Activated CD8-positive, alpha-beta T cell treated with anti-CD3 and anti-CD28 coated beads for 36 hours (primary cell): ENCODE measurements at regions not wholly inside any gene's neighbourhood (a gene's known extent, or its start where the extent isn't known, plus 50 kb on each side); places are given as distances from the start of the nearest gene placed in this dataset.

Experiments
- ATAC-seq: fragments of 200-7000 bp; cut with Tn5 transposase; one replicate; pipeline ENCODE4 v1.10.0; 2021; ENCODE audit warnings: mild to moderate bottlenecking, moderate library complexity
- CTCF ChIA-PET: fragments of 350-600 bp; sonication (Branson Sonifier 250); formaldehyde crosslinking; loops from one replicate; lab custom pipeline; 2021; ENCODE audit warnings: antibody characterized with exemption; lab: Charles Lee
- POLR2A ChIA-PET: fragments of 350-600 bp; sonication (Branson Sonifier 250); formaldehyde crosslinking; loops from one replicate; lab custom pipeline; 2021; ENCODE audit warnings: antibody characterized with exemption; lab: Charles Lee
- DNase-seq: peaks from one replicate; pipeline ENCODE4 v3.0.0-alpha.2; 2020
- H3K27ac Mint-ChIP-seq: one replicate; pipeline ENCODE4 v1.8.0; 2021; ENCODE audit warnings: mild to moderate bottlenecking, mixed read lengths
- H3K27me3 Mint-ChIP-seq: one replicate; pipeline ENCODE4 v1.8.0; 2021; ENCODE audit warnings: mixed read lengths
- H3K36me3 Mint-ChIP-seq: one replicate; pipeline ENCODE4 v1.8.0; 2021; ENCODE audit warnings: low read depth, mixed read lengths
- H3K4me1 Mint-ChIP-seq: one replicate; pipeline ENCODE4 v1.8.0; 2021; ENCODE audit warnings: low read depth, mixed read lengths
- H3K4me3 Mint-ChIP-seq: one replicate; pipeline ENCODE4 v1.8.0; 2021; ENCODE audit warnings: mild to moderate bottlenecking, moderate library complexity, mixed read lengths
- H3K9me3 Mint-ChIP-seq: one replicate; pipeline ENCODE4 v1.8.0; 2021; ENCODE audit warnings: mixed read lengths
- CTCF ChIP-seq: fragments of 200-600 bp; IDR thresholded peaks from one replicate; pipeline ENCODE4 v1.8.0; 2022; ENCODE audit warnings: antibody characterized with exemption, mild to moderate bottlenecking
- intact Hi-C: fragments of 100-400 bp; cut with micrococcal nuclease; formaldehyde crosslinking; loops from one replicate; pipeline ENCODE4 v1.10.0; 2022

GRCh38 chr3:78529601-78530000 lies 1238.2 kb downstream of the ROBO1 start:
- Mint-ChIP-seq H3K27me3 (no peaks in the 10 kb centered on the region), H3K4me1 (no peaks in the 10 kb centered on the region), H3K36me3 (no peaks in the 10 kb centered on the region), H3K9me3 (peaks cover 7% of the 10 kb centered on the region), H3K4me3 (no peak overlapping the region), H3K27ac (no peak overlapping the region)
- TF ChIP-seq CTCF = no peak
- intact Hi-C loops = no loop called here
- DNase-seq = no peak
- ChIA-PET CTCF (no interaction called here), POLR2A (no interaction called here)
- no peak for ATAC-seq

GRCh38 chr3:78540485-78540884 lies 1227.3 kb downstream of the ROBO1 start:
- no peak overlapping the region for H3K4me3 Mint-ChIP-seq
- H3K9me3 Mint-ChIP-seq = peaks cover 10% of the 10 kb centered on the region
- no peak overlapping the region for H3K27ac Mint-ChIP-seq
- intact Hi-C loops = no loop called here
- POLR2A ChIA-PET = no interaction called here
- CTCF ChIA-PET = no interaction called here
- H3K27me3 Mint-ChIP-seq = no peaks in the 10 kb centered on the region
- TF ChIP-seq CTCF = no peak
- DNase-seq = no peak
- ATAC-seq = no peak
- H3K36me3 Mint-ChIP-seq = no peaks in the 10 kb centered on the region
- no peaks in the 10 kb centered on the region for H3K4me1 Mint-ChIP-seq

- Mint-ChIP-seq H3K27ac (no peak overlapping the region), H3K4me3 (no peak overlapping the region), H3K9me3 (peaks cover 16% of the 10 kb centered on the region), H3K27me3 (no peaks in the 10 kb centered on the region), H3K4me1 (no peaks in the 10 kb centered on the region), H3K36me3 (no peaks in the 10 kb centered on the region)
- ATAC-seq (no peak), DNase-seq (no peak)
- CTCF ChIA-PET = no interaction called here
- POLR2A ChIA-PET = no interaction called here
- no peak for TF ChIP-seq CTCF
- intact Hi-C loops = no loop called here
Measured at GRCh38 chr3:78545827-78546226, 1222.0 kb downstream of the ROBO1 start.
